ENCODE measurements at regions not wholly inside any gene's neighbourhood (a gene's known extent, or its start where the extent isn't known, plus 50 kb on each side); places are given as distances from the start of the nearest gene placed in this dataset.

DNA sequence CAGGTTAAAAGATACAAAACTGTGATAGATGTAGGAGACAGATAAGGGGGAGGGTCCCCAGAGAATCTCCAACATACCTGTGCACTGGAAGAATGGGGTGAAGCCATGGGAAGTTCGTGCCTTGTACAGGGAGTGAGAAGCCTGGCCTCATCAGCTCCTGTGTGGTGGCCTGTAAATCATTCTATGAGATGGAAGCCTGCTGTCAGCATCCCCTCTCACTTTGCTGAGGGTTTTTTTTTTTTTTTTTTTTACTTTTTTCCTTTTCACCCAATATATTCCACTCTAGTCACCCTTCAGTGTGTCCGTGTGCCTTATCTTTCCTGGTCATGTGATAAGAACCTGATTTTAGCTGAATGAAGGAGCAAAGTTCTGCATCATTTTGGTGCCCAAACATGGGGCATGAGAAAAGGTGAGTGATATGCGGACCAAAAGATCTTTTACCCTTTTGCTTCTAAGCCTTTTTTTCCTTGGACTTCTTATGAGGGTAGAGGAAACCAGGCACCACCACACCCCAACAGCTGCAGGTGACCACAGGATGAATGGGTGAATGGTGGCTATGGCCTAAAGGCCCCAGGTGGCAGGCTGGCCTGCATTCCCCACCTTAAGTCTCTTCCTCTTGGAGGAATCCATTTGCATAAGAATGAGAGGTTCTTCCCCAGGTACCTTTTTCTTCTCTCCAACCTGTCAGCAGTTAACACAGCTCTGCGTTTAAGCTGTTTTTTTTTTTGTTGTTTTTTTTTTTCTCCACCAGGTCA, 1345.0 kb downstream of the NSUN3 start:
- no peak overlapping the region for H3K4me3 ChIP-seq (ENCODE audit: low read length)
- peaks cover 5% of the 10 kb centered on the region; the same call in 1 of the 2 replicates for H3K9me3 ChIP-seq (ENCODE audit: control insufficient read depth, insufficient read depth, low read length)
- H3K27me3 ChIP-seq (ENCODE audit: control insufficient read depth, low read length) = no peaks in the 10 kb centered on the region
- H4K20me1 ChIP-seq (ENCODE audit: control insufficient read depth, insufficient read depth, low read depth, low read length) = no peaks in the 10 kb centered on the region
- no peaks in the 10 kb centered on the region for H3K79me2 ChIP-seq (ENCODE audit: control insufficient read depth, low read length)
- no peak for TF ChIP-seq EZH2phosphoT487 (IDR thresholded peaks at IDR 0.05; ENCODE audit: borderline replicate concordance, low read length)
- TF ChIP-seq, protein P1, sequence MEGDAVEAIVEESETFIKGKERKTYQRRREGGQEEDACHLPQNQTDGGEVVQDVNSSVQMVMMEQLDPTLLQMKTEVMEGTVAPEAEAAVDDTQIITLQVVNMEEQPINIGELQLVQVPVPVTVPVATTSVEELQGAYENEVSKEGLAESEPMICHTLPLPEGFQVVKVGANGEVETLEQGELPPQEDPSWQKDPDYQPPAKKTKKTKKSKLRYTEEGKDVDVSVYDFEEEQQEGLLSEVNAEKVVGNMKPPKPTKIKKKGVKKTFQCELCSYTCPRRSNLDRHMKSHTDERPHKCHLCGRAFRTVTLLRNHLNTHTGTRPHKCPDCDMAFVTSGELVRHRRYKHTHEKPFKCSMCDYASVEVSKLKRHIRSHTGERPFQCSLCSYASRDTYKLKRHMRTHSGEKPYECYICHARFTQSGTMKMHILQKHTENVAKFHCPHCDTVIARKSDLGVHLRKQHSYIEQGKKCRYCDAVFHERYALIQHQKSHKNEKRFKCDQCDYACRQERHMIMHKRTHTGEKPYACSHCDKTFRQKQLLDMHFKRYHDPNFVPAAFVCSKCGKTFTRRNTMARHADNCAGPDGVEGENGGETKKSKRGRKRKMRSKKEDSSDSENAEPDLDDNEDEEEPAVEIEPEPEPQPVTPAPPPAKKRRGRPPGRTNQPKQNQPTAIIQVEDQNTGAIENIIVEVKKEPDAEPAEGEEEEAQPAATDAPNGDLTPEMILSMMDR (IDR thresholded peaks at IDR 0.05; ENCODE audit: low read depth, low read length, poor library complexity, severe bottlenecking) = no peak
- H3K4me2 ChIP-seq (ENCODE audit: low read length) = no peak overlapping the region
- no peak overlapping the region for H3K27ac ChIP-seq (ENCODE audit: low read depth, low read length)
- no peaks in the 10 kb centered on the region for H3K9me2 ChIP-seq (replicated peaks; ENCODE audit: control insufficient read depth, low read length)
- H3K36me3 ChIP-seq (ENCODE audit: control insufficient read depth, low read length) = no peaks in the 10 kb centered on the region
- no peaks in the 10 kb centered on the region for H3K4me1 ChIP-seq (ENCODE audit: control insufficient read depth, low read length)
- H3F3A ChIP-seq (ENCODE audit: control insufficient read depth, insufficient read depth) = no peaks in the 10 kb centered on the region

DNA sequence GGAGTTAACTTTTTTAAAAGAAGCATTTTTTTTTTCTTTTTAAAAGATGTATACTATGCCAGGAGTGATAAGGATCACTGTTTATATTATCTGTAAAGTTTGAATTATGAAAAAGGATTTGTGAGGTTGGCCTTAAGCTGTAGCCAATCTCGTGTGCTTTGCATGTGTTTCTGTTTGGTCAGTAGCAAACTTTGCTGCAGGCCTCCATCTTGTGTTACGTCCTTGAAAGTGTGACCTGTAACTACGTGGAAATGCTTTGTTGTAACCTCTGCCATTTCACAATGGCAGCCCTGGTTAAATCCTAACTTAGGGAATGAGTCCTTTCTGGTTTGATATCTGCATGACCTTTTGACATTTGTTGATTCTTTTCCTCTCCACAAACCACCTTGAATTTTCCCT, 1345.6 kb downstream of the NSUN3 start:
- no peak overlapping the region for H3K27ac ChIP-seq (ENCODE audit: low read depth, low read length)
- H3K36me3 ChIP-seq (ENCODE audit: control insufficient read depth, low read length) = no peaks in the 10 kb centered on the region
- H4K20me1 ChIP-seq (ENCODE audit: control insufficient read depth, insufficient read depth, low read depth, low read length) = no peaks in the 10 kb centered on the region
- H3K4me3 ChIP-seq (ENCODE audit: low read length) = no peak overlapping the region
- no peaks in the 10 kb centered on the region for H3F3A ChIP-seq (ENCODE audit: control insufficient read depth, insufficient read depth)
- peaks cover 5% of the 10 kb centered on the region; the same call in 1 of the 2 replicates for H3K9me3 ChIP-seq (ENCODE audit: control insufficient read depth, insufficient read depth, low read length)
- no peaks in the 10 kb centered on the region for H3K9me2 ChIP-seq (replicated peaks; ENCODE audit: control insufficient read depth, low read length)
- no peaks in the 10 kb centered on the region for H3K4me1 ChIP-seq (ENCODE audit: control insufficient read depth, low read length)
- no peaks in the 10 kb centered on the region for H3K27me3 ChIP-seq (ENCODE audit: control insufficient read depth, low read length)
- H3K79me2 ChIP-seq (ENCODE audit: control insufficient read depth, low read length) = no peaks in the 10 kb centered on the region
- no peak overlapping the region for H3K4me2 ChIP-seq (ENCODE audit: low read length)
- TF ChIP-seq, protein P1 (IDR thresholded peaks at IDR 0.05; ENCODE audit: low read depth, low read length, poor library complexity, severe bottlenecking) = no peak
- no peak for TF ChIP-seq EZH2phosphoT487 (IDR thresholded peaks at IDR 0.05; ENCODE audit: borderline replicate concordance, low read length)

DNA sequence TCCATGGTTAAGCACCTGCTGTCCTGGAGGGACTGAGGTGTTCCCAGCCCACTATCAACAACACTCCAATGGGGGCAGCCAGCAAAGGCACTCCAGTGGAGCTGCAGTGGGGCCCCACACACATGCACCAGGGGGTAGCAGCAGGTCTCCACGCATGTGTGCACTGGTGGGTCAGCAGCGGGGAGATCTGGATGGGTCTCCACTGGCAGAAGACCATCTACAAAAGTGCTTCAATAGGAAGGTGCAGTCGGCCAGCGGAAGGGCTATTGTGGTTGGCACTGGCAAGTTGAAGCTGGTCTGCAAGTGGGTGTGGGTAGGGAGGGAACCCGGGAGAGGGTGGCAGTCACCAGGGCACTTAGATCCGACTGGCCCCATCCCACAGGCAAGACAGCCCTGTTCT, 1355.4 kb downstream of the NSUN3 start:
- Histone ChIP-seq H4K20me1 (ENCODE audit: control insufficient read depth, insufficient read depth, low read depth, low read length) (no peaks in the 10 kb centered on the region), H3K4me2 (ENCODE audit: low read length) (no peak overlapping the region), H3K9me2 (replicated peaks; ENCODE audit: control insufficient read depth, low read length) (no peaks in the 10 kb centered on the region), H3K4me1 (ENCODE audit: control insufficient read depth, low read length) (no peaks in the 10 kb centered on the region), H3K79me2 (ENCODE audit: control insufficient read depth, low read length) (no peaks in the 10 kb centered on the region), H3F3A (ENCODE audit: control insufficient read depth, insufficient read depth) (no peaks in the 10 kb centered on the region), H3K36me3 (ENCODE audit: control insufficient read depth, low read length) (no peaks in the 10 kb centered on the region), H3K4me3 (ENCODE audit: low read length) (no peak overlapping the region), H3K27me3 (ENCODE audit: control insufficient read depth, low read length) (no peaks in the 10 kb centered on the region), H3K9me3 (ENCODE audit: control insufficient read depth, insufficient read depth, low read length) (no peaks in the 10 kb centered on the region), H3K27ac (ENCODE audit: low read depth, low read length) (no peak overlapping the region)
- no peak for TF ChIP-seq EZH2phosphoT487 (IDR thresholded peaks at IDR 0.05; ENCODE audit: borderline replicate concordance, low read length)
- TF ChIP-seq, protein P1 (IDR thresholded peaks at IDR 0.05; ENCODE audit: low read depth, low read length, poor library complexity, severe bottlenecking) = no peak

All from DOHH2 (cell line).